ENCODE measurements at regions not wholly inside any gene's neighbourhood (a gene's known extent, or its start where the extent isn't known, plus 50 kb on each side); places are given as distances from the start of the nearest gene placed in this dataset.

GRCh38 chr14:86527312-86527711 lies 997.4 kb downstream of the FLRT2 start:
- DNase-seq: no peak
- Histone ChIP-seq H3K27me3 (no peaks in the 10 kb centered on the region), H3K36me3 (no peaks in the 10 kb centered on the region), H3K4me3 (no peak overlapping the region), H3K9me3 (no peaks in the 10 kb centered on the region), H3K4me1 (no peaks in the 10 kb centered on the region), H3K27ac (no peak overlapping the region)
- no peak for TF ChIP-seq CTCF (IDR thresholded peaks at IDR 0.05)
- no peak for TF ChIP-seq POLR2A (IDR thresholded peaks at IDR 0.05)
- intact Hi-C loops (cut with DNase I): no loop called here
- ATAC-seq: no peak

DNA sequence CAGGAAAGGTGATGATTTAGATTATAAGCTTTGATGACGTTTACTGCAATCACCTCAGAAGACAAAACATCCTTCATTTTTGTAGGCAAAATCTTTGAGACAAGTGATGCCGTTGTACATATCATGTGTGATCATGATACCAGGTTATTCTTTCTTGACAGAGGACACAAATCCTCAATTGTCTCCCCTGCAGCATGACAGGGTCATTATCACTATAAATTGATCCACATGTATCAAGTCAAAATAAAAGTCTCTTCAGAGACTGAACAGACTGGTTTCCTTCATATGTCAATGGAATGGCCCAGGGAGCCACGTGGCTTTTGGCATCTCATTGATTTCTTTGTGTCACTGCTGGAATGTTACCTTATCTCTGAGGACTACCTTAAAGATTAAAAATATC lies 995.7 kb downstream of the FLRT2 start:
- H3K36me3 ChIP-seq: no peaks in the 10 kb centered on the region
- H3K9me3 ChIP-seq: no peaks in the 10 kb centered on the region
- ATAC-seq: no peak
- no peaks in the 10 kb centered on the region for H3K27me3 ChIP-seq
- no peaks in the 10 kb centered on the region for H3K4me1 ChIP-seq
- TF ChIP-seq CTCF (IDR thresholded peaks at IDR 0.05): no peak
- no peak for TF ChIP-seq POLR2A (IDR thresholded peaks at IDR 0.05)
- no peak overlapping the region for H3K27ac ChIP-seq
- WGBS (ENCODE audit: insufficient coverage, low coverage, low lambda C conversion rate, missing lambda C conversion rate): 32% methylated on average over 3 of the region's 3 CpGs
- DNase-seq: no peak
- intact Hi-C loops (cut with DNase I): no loop called here
- H3K4me3 ChIP-seq: no peak overlapping the region

DNA sequence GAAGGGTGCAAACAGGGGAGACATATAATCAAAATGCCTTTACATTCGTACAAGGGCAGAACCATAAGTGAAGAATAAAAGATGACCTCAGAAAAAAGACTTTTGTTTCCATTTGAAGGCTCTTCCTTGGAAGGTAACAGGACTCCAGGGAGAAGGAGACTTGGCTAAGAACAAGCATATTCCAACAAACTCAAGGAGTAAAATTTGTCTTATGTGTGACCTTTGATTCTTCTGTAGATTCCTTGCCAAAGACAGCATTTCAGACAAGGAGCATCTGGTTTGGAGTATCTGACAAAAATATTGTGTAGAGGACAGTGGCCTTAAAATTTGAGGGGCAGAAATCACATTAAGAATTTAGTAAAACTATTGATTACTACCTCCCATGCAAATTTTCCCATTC lies 991.9 kb downstream of the FLRT2 start:
- H3K4me3 ChIP-seq: no peak overlapping the region
- no peak for DNase-seq
- H3K9me3 ChIP-seq: no peaks in the 10 kb centered on the region
- WGBS (ENCODE audit: insufficient coverage, low coverage, low lambda C conversion rate, missing lambda C conversion rate): 33% methylated on average over 1 of the region's 1 CpG
- TF ChIP-seq CTCF (IDR thresholded peaks at IDR 0.05): no peak
- TF ChIP-seq POLR2A (IDR thresholded peaks at IDR 0.05): no peak
- no peaks in the 10 kb centered on the region for H3K36me3 ChIP-seq
- no peaks in the 10 kb centered on the region for H3K4me1 ChIP-seq
- ATAC-seq: no peak
- H3K27ac ChIP-seq: no peak overlapping the region
- intact Hi-C loops (cut with DNase I): no loop called here
- H3K27me3 ChIP-seq: no peaks in the 10 kb centered on the region

GRCh38 chr14:86521031-86521730 lies 991.2 kb downstream of the FLRT2 start:
- intact Hi-C loops (cut with DNase I): no loop called here
- Histone ChIP-seq H3K27me3 (no peaks in the 10 kb centered on the region), H3K27ac (no peak overlapping the region), H3K4me3 (no peak overlapping the region), H3K9me3 (no peaks in the 10 kb centered on the region), H3K36me3 (no peaks in the 10 kb centered on the region), H3K4me1 (no peaks in the 10 kb centered on the region)
- TF ChIP-seq CTCF (IDR thresholded peaks at IDR 0.05) (no peak), POLR2A (IDR thresholded peaks at IDR 0.05) (no peak)
- WGBS (ENCODE audit: insufficient coverage, low coverage, low lambda C conversion rate, missing lambda C conversion rate): 29% methylated on average over 6 of the region's 6 CpGs
- DNase-seq: no peak
- no peak for ATAC-seq

DNA sequence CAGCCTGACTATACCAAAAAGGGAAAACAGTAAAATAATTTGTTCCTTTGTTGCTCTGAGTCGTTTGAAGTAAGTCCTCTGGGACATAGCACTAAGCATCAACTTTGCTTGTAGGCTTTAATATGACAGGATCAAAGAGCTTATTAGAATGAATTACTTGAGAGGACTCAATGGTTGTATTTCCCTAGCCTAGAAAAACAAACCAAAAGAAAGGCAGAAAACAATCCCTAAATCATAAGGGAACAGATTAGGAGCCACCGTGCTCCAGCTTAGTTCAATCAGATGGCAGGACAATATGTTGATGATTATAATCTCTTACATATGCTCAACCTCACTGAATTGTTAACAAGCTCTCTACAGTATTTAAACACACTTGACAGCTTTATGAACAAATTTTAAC lies 988.4 kb downstream of the FLRT2 start:
- Histone ChIP-seq H3K27me3 (no peaks in the 10 kb centered on the region), H3K9me3 (no peaks in the 10 kb centered on the region), H3K36me3 (no peaks in the 10 kb centered on the region), H3K27ac (no peak overlapping the region), H3K4me3 (no peak overlapping the region), H3K4me1 (no peaks in the 10 kb centered on the region)
- intact Hi-C loops (cut with DNase I): no loop called here
- no peak for DNase-seq
- 29% methylated on average over 2 of the region's 2 CpGs for WGBS (ENCODE audit: insufficient coverage, low coverage, low lambda C conversion rate, missing lambda C conversion rate)
- no peak for ATAC-seq
- no peak for TF ChIP-seq CTCF (IDR thresholded peaks at IDR 0.05)
- TF ChIP-seq POLR2A (IDR thresholded peaks at IDR 0.05): no peak

All from right lobe of liver (tissue), 6 donors.